LNCAP (cell line): ENCODE measurements at regions not wholly inside any gene's neighbourhood (a gene's known extent, or its start where the extent isn't known, plus 50 kb on each side); places are given as distances from the start of the nearest gene placed in this dataset.

Source experiments
- TF ChIP-seq, protein P1 (sequence below): fragments of 450-650 bp; IDR thresholded peaks from 2 replicates; pipeline ENCODE4 v1.5.1; 2017; ENCODE audit warnings: mild to moderate bottlenecking

- TF ChIP-seq, protein P1, sequence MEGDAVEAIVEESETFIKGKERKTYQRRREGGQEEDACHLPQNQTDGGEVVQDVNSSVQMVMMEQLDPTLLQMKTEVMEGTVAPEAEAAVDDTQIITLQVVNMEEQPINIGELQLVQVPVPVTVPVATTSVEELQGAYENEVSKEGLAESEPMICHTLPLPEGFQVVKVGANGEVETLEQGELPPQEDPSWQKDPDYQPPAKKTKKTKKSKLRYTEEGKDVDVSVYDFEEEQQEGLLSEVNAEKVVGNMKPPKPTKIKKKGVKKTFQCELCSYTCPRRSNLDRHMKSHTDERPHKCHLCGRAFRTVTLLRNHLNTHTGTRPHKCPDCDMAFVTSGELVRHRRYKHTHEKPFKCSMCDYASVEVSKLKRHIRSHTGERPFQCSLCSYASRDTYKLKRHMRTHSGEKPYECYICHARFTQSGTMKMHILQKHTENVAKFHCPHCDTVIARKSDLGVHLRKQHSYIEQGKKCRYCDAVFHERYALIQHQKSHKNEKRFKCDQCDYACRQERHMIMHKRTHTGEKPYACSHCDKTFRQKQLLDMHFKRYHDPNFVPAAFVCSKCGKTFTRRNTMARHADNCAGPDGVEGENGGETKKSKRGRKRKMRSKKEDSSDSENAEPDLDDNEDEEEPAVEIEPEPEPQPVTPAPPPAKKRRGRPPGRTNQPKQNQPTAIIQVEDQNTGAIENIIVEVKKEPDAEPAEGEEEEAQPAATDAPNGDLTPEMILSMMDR: no peak
Measured at GRCh38 chr14:106843951-106844483, 1317.6 kb downstream of the TMEM121 start.

DNA sequence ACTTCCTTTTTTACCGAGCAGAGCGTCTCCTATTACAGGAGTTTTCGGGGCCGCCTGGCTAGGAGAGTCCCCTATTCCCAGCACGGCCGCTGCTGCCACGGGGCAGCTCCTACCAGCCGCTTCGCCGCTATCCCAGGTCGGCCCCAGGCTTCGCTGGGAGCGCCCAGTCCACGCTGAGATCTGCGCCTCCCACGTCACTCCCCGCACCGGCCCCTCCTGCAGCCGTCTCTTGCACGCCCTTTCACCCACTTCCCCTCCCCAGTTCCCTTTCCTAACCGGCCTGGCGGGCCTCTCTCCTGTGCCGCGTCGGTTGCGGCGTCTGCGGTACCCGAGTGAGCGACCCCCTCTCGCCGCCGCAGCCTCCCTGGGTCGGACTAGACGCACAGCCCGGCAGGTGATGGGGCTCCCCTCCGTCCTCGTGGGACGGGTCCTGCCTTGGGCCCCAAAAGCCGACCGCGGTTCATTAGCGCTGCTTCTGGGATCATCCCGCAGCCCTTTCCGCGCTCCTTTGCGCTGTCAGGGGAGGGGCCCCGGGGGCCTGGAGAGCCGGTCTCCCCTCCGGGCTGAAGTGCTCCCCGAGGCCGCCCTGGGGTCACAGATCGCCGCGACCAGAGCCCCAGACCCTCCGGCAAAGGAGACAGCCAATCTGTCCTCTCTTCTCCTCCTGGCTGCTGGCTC lies 1318.4 kb downstream of the TMEM121 start:
- TF ChIP-seq, protein P1: no peak

GRCh38 chr14:106845286-106846087 lies 1319.1 kb downstream of the TMEM121 start:
- TF ChIP-seq, protein P1: no peak

DNA sequence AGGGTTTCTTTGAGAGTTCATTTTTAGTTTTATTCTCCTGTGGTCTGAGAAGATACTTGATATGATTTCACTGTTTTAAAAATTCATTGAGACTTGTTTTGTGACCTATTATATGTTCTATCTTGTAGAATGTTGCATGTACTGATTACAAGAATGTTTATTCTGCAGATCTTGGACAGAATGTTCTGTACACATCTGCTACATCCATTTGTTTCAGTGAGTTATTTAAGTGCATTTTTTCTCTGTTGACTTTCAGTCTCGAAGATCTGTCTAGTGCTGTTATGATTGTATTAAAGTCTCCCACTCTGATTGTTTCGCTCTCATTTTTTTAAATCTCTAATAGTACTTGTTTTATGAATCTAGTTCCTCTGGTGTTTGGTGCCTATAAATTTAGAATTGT lies 1319.8 kb downstream of the TMEM121 start:
- TF ChIP-seq, protein P1: no peak

GRCh38 chr14:106848330-106849121 lies 1322.1 kb downstream of the TMEM121 start:
- TF ChIP-seq, protein P1: peak; percentile 22; the same call in 1 of the 2 replicates

- TF ChIP-seq, protein P1: no peak
Measured at GRCh38 chr14:106850913-106851825, 1324.8 kb downstream of the TMEM121 start.
